Erythroblast (primary cell): ENCODE measurements at regions not wholly inside any gene's neighbourhood (a gene's known extent, or its start where the extent isn't known, plus 50 kb on each side); places are given as distances from the start of the nearest gene placed in this dataset.

Source experiments
- GATA1 ChIP-seq: IDR thresholded peaks from 2 replicates; pipeline ENCODE4 v1.6.1; 2011; ENCODE audit warnings: low read depth, mild to moderate bottlenecking, control low read depth, low read length, moderate library complexity
- POLR2A ChIP-seq: IDR thresholded peaks from 2 replicates; pipeline ENCODE4 v1.6.1; 2011; ENCODE audit warnings: mild to moderate bottlenecking, low read length

- TF ChIP-seq POLR2A (no peak), GATA1 (no peak)
Measured at GRCh38 chr1:177435364-177435763, 264.6 kb downstream of the BRINP2 start.
